ENCODE measurements at regions not wholly inside any gene's neighbourhood (a gene's known extent, or its start where the extent isn't known, plus 50 kb on each side); places are given as distances from the start of the nearest gene placed in this dataset.

DNA sequence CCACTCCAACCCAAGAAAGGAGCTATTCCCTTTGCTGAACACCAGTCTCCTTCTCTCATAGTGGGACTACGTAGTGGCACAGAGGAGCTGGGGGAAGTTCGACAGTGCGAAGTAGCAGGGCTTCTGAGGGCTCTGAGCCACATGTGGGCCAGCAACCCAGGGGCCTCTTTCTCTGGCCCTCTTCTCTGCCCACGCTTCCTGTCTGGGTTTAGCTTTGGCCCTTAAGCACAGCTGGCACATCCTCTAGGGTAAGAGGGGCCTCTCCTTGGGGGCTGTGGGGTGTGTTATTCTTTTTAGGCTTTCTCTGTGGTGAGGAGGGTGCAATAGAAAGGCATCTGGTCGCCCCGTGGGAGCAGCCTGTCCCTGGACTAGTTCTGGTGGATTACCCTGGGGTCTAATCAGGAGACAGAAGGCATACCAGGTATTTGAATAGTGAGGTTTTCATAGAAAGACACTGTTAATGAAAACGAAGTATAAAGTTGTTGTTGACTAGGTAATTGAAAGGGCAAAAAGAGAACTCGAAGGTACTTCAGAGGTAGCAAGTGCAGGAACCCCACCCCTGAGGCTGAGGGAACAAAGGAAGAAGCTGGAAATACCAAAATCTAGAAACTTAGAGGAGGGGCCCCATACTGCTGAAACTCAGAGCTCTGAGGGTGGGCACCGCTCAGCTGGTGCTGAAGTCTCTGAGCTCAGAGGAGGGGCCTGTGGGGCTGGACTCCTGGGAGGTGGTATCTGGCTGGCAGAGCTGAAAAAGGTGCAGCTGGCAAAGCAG, 151.9 kb upstream of the RPS6KA3 start:
- no peaks in the 10 kb centered on the region for H3K9me2 ChIP-seq
- no peaks in the 10 kb centered on the region for H3K36me3 ChIP-seq (replicated peaks in 1 of 2; ENCODE audit: control insufficient read depth in 1 of 2, insufficient read depth in 2 of 2, low read length in 1 of 2)
- no peaks in the 10 kb centered on the region for H3K9me3 ChIP-seq
- H3K4me3 ChIP-seq (ENCODE audit: low read depth in 2 of 2, low read length in 1 of 2), result no peak overlapping the region
- H3K4me1 ChIP-seq (ENCODE audit: control insufficient read depth in 1 of 2, insufficient read depth in 2 of 2, low read depth in 1 of 2, low read length in 1 of 2), result no peaks in the 10 kb centered on the region
- no peak for DNase-seq
- no peaks in the 10 kb centered on the region for H4K20me1 ChIP-seq (ENCODE audit: insufficient read depth)
- TF ChIP-seq RCOR1 (IDR thresholded peaks at IDR 0.05; ENCODE audit: low read length) (no peak), ZBTB33 (IDR thresholded peaks at IDR 0.05; ENCODE audit: borderline replicate concordance, low read depth) (no peak), JUND (IDR thresholded peaks at IDR 0.05) (no peak), GATA2 (CRISPR knock-in tag; IDR thresholded peaks at IDR 0.05) (no peak), FOSL2 (IDR thresholded peaks at IDR 0.05; ENCODE audit: borderline replicate concordance, low read depth) (no peak), ELF1 (IDR thresholded peaks at IDR 0.05) (no peak), SIN3A (IDR thresholded peaks at IDR 0.05; ENCODE audit: borderline replicate concordance, low read depth, low read length) (no peak), YY1 (IDR thresholded peaks at IDR 0.05; ENCODE audit: low read depth) (no peak)
- TF ChIP-seq, protein P1, sequence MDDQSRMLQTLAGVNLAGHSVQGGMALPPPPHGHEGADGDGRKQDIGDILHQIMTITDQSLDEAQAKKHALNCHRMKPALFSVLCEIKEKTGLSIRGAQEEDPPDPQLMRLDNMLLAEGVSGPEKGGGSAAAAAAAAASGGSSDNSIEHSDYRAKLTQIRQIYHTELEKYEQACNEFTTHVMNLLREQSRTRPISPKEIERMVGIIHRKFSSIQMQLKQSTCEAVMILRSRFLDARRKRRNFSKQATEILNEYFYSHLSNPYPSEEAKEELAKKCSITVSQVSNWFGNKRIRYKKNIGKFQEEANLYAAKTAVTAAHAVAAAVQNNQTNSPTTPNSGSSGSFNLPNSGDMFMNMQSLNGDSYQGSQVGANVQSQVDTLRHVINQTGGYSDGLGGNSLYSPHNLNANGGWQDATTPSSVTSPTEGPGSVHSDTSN (IDR thresholded peaks at IDR 0.05), result no peak
- TF ChIP-seq, protein P2, sequence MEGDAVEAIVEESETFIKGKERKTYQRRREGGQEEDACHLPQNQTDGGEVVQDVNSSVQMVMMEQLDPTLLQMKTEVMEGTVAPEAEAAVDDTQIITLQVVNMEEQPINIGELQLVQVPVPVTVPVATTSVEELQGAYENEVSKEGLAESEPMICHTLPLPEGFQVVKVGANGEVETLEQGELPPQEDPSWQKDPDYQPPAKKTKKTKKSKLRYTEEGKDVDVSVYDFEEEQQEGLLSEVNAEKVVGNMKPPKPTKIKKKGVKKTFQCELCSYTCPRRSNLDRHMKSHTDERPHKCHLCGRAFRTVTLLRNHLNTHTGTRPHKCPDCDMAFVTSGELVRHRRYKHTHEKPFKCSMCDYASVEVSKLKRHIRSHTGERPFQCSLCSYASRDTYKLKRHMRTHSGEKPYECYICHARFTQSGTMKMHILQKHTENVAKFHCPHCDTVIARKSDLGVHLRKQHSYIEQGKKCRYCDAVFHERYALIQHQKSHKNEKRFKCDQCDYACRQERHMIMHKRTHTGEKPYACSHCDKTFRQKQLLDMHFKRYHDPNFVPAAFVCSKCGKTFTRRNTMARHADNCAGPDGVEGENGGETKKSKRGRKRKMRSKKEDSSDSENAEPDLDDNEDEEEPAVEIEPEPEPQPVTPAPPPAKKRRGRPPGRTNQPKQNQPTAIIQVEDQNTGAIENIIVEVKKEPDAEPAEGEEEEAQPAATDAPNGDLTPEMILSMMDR (IDR thresholded peaks at IDR 0.05), result no peak
- TF ChIP-seq, protein P3, sequence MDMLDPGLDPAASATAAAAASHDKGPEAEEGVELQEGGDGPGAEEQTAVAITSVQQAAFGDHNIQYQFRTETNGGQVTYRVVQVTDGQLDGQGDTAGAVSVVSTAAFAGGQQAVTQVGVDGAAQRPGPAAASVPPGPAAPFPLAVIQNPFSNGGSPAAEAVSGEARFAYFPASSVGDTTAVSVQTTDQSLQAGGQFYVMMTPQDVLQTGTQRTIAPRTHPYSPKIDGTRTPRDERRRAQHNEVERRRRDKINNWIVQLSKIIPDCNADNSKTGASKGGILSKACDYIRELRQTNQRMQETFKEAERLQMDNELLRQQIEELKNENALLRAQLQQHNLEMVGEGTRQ (IDR thresholded peaks at IDR 0.05; ENCODE audit: borderline replicate concordance, low read depth, low read length), result no peak
- no peak overlapping the region for H3K27ac ChIP-seq (ENCODE audit: low read depth in 2 of 2, low read length in 1 of 2)
- H3K79me2 ChIP-seq (ENCODE audit: insufficient read depth), result no peaks in the 10 kb centered on the region
- H2AFZ ChIP-seq (ENCODE audit: low read depth), result no peak overlapping the region
- WGBS (ENCODE audit: low lambda C conversion rate), result 41% methylated on average over 9 of the region's 9 CpGs
- peaks cover 6% of the 10 kb centered on the region for H3F3A ChIP-seq (replicated peaks; ENCODE audit: insufficient read depth)
- no peak overlapping the region for H3K4me2 ChIP-seq
- CTCF ChIA-PET, result no interaction called here
- no peak overlapping the region for H3K9ac ChIP-seq
- POLR2A ChIA-PET, result no interaction called here
- H3K27me3 ChIP-seq (ENCODE audit: insufficient read depth), result peaks cover 7% of the 10 kb centered on the region; the same call in 1 of the 2 replicates
